HepG2 (cell line): ENCODE measurements at regions not wholly inside any gene's neighbourhood (a gene's known extent, or its start where the extent isn't known, plus 50 kb on each side); places are given as distances from the start of the nearest gene placed in this dataset.

Source experiments
- AHR ChIP-seq: IDR thresholded peaks from 2 replicates; pipeline ENCODE4 v1.6.1; 2018; ENCODE audit warnings: missing genetic modification reagents, missing compliant biosample characterization
- CBX1 ChIP-seq: IDR thresholded peaks from one replicate; pipeline ENCODE4 v1.6.1; 2016; ENCODE audit warnings: antibody characterized with exemption, low read depth
- DMAP1 ChIP-seq: IDR thresholded peaks from 2 replicates; pipeline ENCODE4 v1.6.1; 2016
- HOXA9 ChIP-seq: sonication (generic); formaldehyde crosslinking; IDR thresholded peaks from 2 replicates; pipeline ENCODE4 v1.8.1; 2022; ENCODE audit warnings: missing genetic modification reagents, mild to moderate bottlenecking, moderate library complexity, borderline replicate concordance
- MED13 ChIP-seq: sonication (generic); formaldehyde crosslinking; IDR thresholded peaks from 2 replicates; pipeline ENCODE4 v1.5.0; 2020; ENCODE audit warnings: missing genetic modification reagents
- MLLT10 ChIP-seq: sonication (generic); formaldehyde crosslinking; IDR thresholded peaks from 2 replicates; pipeline ENCODE4 v1.4.0; 2020; ENCODE audit warnings: missing genetic modification reagents
- RAD51 ChIP-seq: fragments of 450-650 bp; IDR thresholded peaks from 2 replicates; pipeline ENCODE4 v1.6.1; 2016; ENCODE audit warnings: borderline replicate concordance
- RARG ChIP-seq: sonication (generic); formaldehyde crosslinking; IDR thresholded peaks from 2 replicates; pipeline ENCODE4 v1.4.0; 2020; ENCODE audit warnings: low read depth, mild to moderate bottlenecking, missing genetic modification reagents
- RBM39 ChIP-seq: fragments of 200-400 bp; formaldehyde crosslinking; IDR thresholded peaks from one replicate; pipeline ENCODE4 v1.6.1; 2018; ENCODE audit warnings: antibody characterized with exemption, mild to moderate bottlenecking, low read depth, low read length; ENCODE audit not compliant: poor library complexity, severe bottlenecking
- SMARCE1 ChIP-seq: fragments of 450-650 bp; IDR thresholded peaks from 2 replicates; pipeline ENCODE4 v1.6.1; 2017; ENCODE audit warnings: borderline replicate concordance
- SOX5 ChIP-seq: IDR thresholded peaks from 2 replicates; pipeline ENCODE4 v1.6.1; 2016; ENCODE audit warnings: borderline replicate concordance
- TAF15 ChIP-seq: fragments of 200-400 bp; formaldehyde crosslinking; IDR thresholded peaks from one replicate; pipeline ENCODE4 v1.6.1; 2018; ENCODE audit warnings: mild to moderate bottlenecking, low read depth, low read length; ENCODE audit not compliant: poor library complexity, severe bottlenecking
- TCF7L2 ChIP-seq: IDR thresholded peaks from 2 replicates; pipeline ENCODE4 v1.6.1; 2011; ENCODE audit warnings: mild to moderate bottlenecking, low read depth, low read length, moderate library complexity
- ZBTB26 ChIP-seq: IDR thresholded peaks from 2 replicates; pipeline ENCODE4 v1.6.1; 2016; ENCODE audit warnings: missing compliant biosample characterization, missing genetic modification reagents, borderline replicate concordance
- ZMYM4 ChIP-seq: sonication (generic); formaldehyde crosslinking; IDR thresholded peaks from 2 replicates; pipeline ENCODE4 v1.8.1; 2023; ENCODE audit warnings: mild to moderate bottlenecking, missing genetic modification reagents
- ZNF17 ChIP-seq: sonication (generic); formaldehyde crosslinking; IDR thresholded peaks from 2 replicates; pipeline ENCODE4 v1.5.0; 2020; ENCODE audit warnings: mild to moderate bottlenecking, missing genetic modification reagents
- ZNF329 ChIP-seq: sonication (generic); formaldehyde crosslinking; IDR thresholded peaks from 2 replicates; pipeline ENCODE4 v1.9.0; 2021; ENCODE audit warnings: low read depth, mild to moderate bottlenecking, missing genetic modification reagents
- ZNF441 ChIP-seq: sonication (generic); formaldehyde crosslinking; IDR thresholded peaks from 2 replicates; pipeline ENCODE4 v1.7.0; 2021; ENCODE audit warnings: missing genetic modification reagents, borderline replicate concordance
- ZNF496 ChIP-seq: sonication (generic); formaldehyde crosslinking; IDR thresholded peaks from 2 replicates; pipeline ENCODE4 v1.8.1; 2023; ENCODE audit warnings: mild to moderate bottlenecking, moderate library complexity, missing genetic modification reagents; ENCODE audit not compliant: insufficient replicate concordance
- ZNF552 ChIP-seq: sonication (generic); formaldehyde crosslinking; IDR thresholded peaks from 2 replicates; pipeline ENCODE4 v1.9.0; 2022; ENCODE audit warnings: missing genetic modification reagents, mild to moderate bottlenecking, borderline replicate concordance
- ZNF629 ChIP-seq: sonication (generic); formaldehyde crosslinking; conservative IDR thresholded peaks from 2 replicates; pipeline ENCODE4 v1.5.0; 2020; ENCODE audit warnings: missing genetic modification reagents
- ZNF672 ChIP-seq: sonication (generic); formaldehyde crosslinking; IDR thresholded peaks from 2 replicates; pipeline ENCODE4 v1.8.1; 2022; ENCODE audit warnings: missing genetic modification reagents
- ZNF782 ChIP-seq: sonication (generic); formaldehyde crosslinking; IDR thresholded peaks from 2 replicates; pipeline ENCODE4 v1.4.0; 2020; ENCODE audit warnings: missing genetic modification reagents, mild to moderate bottlenecking, borderline replicate concordance
- TF ChIP-seq, protein P1 (sequence below): IDR thresholded peaks from 2 replicates; pipeline ENCODE4 v1.6.1; 2016; ENCODE audit warnings: low read depth, borderline replicate concordance
- TF ChIP-seq, protein P2 (sequence below): sonication (generic); formaldehyde crosslinking; IDR thresholded peaks from 2 replicates; pipeline ENCODE4 v1.5.0; 2020; ENCODE audit warnings: missing genetic modification reagents
- TF ChIP-seq, protein P3 (sequence below): IDR thresholded peaks from 2 replicates; pipeline ENCODE4 v1.4.0; 2020; ENCODE audit warnings: mild to moderate bottlenecking, missing genetic modification reagents

DNA sequence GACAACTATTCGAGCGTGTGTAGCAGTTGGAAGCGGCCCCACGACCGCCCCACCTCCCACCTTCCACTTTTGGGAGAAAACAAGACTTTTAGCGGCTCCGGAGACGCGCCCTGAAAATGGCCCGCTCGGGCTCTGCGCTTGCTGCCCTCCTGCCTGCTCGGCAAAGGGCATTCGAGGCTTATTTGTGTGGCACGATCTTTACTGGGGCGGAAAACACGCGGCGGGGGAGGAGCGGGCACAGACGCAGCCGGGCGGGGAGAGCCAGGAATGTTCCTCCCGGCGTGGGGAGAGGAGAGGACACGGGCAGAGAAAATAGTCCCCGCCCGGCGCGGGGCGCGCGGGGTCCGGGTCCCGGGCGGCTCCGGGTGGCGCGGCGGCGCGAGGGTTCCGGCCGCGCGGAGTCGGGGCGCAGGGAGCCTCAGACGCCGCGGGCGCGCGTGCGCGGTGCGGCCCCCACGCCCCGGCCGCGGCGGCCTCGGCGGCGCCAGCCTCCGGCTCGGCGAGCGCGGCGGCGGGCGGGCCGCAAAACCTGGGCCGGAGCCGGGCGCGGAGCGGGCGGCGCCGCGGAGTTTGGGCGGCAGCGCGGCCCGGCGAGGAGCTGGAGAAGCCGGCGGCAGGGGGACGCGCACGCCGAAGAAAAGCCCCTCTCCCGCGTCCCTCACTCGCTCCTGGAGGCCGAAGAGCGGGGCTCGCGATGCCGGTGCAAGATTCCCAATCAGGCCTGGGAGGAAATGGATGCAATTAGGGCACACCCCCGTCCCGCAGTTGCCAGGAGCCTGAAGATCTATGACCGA lies 90.0 kb upstream of the ARID1B start (continued):
- TF ChIP-seq ZBTB26 (CRISPR knock-in tag): peak; percentile 36; the same call in 1 of the 2 replicates
- no peak for TF ChIP-seq CBX1
- TF ChIP-seq, protein P1, sequence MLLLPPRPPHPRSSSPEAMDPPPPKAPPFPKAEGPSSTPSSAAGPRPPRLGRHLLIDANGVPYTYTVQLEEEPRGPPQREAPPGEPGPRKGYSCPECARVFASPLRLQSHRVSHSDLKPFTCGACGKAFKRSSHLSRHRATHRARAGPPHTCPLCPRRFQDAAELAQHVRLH (CRISPR knock-in tag): no peak
- TF ChIP-seq SOX5 (CRISPR knock-in tag): no peak
- no peak for TF ChIP-seq ZNF496
- TF ChIP-seq, protein P2, sequence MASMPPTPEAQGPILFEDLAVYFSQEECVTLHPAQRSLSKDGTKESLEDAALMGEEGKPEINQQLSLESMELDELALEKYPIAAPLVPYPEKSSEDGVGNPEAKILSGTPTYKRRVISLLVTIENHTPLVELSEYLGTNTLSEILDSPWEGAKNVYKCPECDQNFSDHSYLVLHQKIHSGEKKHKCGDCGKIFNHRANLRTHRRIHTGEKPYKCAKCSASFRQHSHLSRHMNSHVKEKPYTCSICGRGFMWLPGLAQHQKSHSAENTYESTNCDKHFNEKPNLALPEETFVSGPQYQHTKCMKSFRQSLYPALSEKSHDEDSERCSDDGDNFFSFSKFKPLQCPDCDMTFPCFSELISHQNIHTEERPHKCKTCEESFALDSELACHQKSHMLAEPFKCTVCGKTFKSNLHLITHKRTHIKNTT (CRISPR knock-in tag): no peak
- TF ChIP-seq ZNF552 (CRISPR knock-in tag): no peak
- TF ChIP-seq ZNF672 (CRISPR knock-in tag): no peak
- no peak for TF ChIP-seq AHR
- no peak for TF ChIP-seq ZNF441 (CRISPR knock-in tag)
- TF ChIP-seq TCF7L2: no peak
- no peak for TF ChIP-seq ZNF329 (CRISPR knock-in tag)
- peak; percentile 74; the same call in 1 of the 2 replicates for TF ChIP-seq DMAP1
- TF ChIP-seq, protein P3, sequence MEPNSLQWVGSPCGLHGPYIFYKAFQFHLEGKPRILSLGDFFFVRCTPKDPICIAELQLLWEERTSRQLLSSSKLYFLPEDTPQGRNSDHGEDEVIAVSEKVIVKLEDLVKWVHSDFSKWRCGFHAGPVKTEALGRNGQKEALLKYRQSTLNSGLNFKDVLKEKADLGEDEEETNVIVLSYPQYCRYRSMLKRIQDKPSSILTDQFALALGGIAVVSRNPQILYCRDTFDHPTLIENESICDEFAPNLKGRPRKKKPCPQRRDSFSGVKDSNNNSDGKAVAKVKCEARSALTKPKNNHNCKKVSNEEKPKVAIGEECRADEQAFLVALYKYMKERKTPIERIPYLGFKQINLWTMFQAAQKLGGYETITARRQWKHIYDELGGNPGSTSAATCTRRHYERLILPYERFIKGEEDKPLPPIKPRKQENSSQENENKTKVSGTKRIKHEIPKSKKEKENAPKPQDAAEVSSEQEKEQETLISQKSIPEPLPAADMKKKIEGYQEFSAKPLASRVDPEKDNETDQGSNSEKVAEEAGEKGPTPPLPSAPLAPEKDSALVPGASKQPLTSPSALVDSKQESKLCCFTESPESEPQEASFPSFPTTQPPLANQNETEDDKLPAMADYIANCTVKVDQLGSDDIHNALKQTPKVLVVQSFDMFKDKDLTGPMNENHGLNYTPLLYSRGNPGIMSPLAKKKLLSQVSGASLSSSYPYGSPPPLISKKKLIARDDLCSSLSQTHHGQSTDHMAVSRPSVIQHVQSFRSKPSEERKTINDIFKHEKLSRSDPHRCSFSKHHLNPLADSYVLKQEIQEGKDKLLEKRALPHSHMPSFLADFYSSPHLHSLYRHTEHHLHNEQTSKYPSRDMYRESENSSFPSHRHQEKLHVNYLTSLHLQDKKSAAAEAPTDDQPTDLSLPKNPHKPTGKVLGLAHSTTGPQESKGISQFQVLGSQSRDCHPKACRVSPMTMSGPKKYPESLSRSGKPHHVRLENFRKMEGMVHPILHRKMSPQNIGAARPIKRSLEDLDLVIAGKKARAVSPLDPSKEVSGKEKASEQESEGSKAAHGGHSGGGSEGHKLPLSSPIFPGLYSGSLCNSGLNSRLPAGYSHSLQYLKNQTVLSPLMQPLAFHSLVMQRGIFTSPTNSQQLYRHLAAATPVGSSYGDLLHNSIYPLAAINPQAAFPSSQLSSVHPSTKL (CRISPR knock-in tag): peak; percentile 37; the same call in 1 of the 2 replicates
- no peak for TF ChIP-seq SMARCE1
- TF ChIP-seq MLLT10: no peak
- TF ChIP-seq HOXA9 (CRISPR knock-in tag): no peak
- TF ChIP-seq ZNF17: no peak
- no peak for TF ChIP-seq ZNF782 (CRISPR knock-in tag)
- TF ChIP-seq MED13: 0 out of 2 replicates have a peak, but pooled peaks have one; percentile 27
- TF ChIP-seq ZMYM4 (CRISPR knock-in tag): peak; percentile 56; the same call in 1 of the 2 replicates
- no peak for TF ChIP-seq RAD51
- TF ChIP-seq TAF15: peak; percentile 38
- TF ChIP-seq RARG (CRISPR knock-in tag): no peak
- TF ChIP-seq ZNF629 (CRISPR knock-in tag): no peak
- TF ChIP-seq RBM39: peak; percentile 75
